Activated CD8-positive, alpha-beta memory T cell treated with anti-CD3 and anti-CD28 coated beads, Interleukin-2, amount 50 U/mL, for 24 hours (primary cell): ENCODE measurements at regions not wholly inside any gene's neighbourhood (a gene's known extent, or its start where the extent isn't known, plus 50 kb on each side); places are given as distances from the start of the nearest gene placed in this dataset.

Source experiments
- DNase-seq: peaks from one replicate; pipeline ENCODE4 v3.0.0-alpha.2; 2020; ENCODE audit errors: extremely low read depth

DNA sequence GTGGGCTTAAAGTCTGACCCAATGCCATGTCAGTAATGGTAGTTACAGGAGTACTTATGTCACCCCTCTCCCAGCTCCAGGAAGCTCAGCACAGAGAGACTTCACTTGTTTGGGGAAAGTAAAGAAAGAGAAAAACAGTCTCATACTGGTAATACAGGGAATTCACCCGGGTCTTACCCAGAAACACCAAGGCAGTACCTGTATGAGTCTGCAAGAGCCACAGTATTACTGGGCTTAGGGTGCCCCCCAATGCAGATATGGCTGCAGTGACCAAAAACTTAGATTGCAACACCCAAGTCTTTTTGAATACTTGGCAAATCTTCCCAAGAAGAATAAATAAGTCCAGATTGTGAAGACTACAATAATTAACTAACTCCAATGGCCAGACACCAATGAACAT lies 622.1 kb downstream of the IGSF11 start:
- no peak for DNase-seq

DNA sequence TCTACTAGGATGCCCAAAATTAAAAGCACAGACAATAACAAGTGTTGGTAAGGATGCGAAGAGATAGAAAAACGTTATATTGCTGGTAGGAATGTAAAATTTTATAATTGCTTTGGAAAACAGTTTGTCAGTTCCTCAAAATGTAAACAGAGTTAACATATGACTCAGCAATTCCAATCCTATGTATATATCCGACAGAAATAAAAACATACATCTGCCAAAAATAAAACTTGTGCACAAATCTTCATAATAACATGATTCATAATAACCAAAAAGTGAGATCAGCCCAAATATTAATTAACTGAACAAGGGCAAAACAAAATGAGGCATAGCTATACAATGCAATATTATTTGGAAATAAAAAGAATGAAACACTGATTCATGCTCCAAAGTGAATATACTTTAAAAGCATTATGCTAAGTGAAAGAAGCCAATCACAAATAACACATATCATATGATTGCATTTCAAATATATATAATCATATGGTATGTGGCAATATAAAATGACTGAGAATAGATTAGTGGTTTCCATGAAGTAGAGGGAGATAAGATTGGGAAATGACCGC lies 609.3 kb downstream of the IGSF11 start:
- DNase-seq = no peak

DNA sequence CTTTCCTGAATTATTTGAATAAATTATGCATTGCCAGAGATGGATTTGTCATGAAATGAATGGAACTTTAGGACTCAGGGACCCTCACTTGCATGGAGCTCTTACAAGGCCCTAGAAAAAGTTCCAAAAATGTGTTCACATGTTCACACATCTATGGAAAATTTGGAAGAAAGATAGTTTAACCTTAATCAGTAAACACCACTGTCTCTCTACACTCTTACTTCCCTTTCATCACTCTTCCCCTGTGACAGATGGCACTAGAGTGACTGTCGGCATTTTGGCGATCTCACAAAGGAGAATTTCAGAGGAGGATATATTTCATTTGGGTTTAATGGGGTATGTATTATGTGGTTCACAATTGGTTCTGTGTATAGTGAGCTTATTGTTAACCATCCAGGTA lies 600.8 kb downstream of the IGSF11 start:
- DNase-seq = no peak

DNA sequence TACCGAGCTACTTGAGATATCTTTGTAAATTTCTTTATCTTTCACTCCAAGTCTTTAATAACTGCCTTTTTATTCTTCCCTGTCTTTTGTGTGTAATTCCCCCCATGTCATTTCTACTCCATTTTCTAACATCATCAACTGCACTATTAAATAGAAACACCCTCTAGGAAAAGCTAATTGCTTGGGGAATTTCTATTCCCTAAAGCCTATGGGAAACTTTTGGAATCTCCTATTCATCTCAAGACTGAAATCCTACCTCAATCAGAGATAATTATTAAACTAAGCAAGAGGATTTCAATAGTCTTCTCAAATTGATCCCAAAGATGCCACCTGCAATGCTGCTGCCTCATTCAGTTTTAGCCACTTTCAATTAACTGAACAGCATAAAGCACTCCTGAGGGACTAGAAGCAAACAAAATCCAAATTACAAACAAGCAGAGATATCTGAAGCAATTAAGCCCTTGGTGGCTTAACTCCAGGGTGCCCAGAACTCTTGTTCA lies 598.7 kb downstream of the IGSF11 start:
- no peak for DNase-seq

DNA sequence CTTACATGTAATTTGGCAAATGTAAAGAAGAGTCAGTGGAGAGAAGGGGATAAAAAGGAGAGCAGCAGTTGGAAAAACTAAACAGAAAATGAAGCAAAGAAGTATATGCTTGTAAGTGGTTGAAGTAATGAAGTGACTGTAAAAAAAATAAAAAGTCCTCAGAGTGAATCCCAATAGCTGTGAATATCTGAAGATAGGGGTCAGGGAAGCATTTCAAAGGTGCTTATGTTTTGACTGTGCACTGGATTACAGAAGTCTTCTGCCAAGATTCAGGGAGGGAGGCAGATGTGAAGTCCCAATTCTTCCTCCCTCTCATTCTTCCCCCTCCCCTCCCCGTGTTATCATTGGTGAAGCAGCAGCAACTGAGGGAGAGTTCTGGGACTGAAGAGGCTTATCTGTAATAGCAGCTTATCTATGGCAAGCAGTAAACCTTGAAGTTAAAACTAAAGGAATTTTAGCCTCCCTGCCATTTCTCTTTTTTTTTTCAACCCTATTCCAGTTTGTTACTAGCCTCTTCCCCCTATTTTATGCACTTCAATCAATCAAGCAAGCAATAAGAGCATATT lies 597.9 kb downstream of the IGSF11 start:
- no peak for DNase-seq

DNA sequence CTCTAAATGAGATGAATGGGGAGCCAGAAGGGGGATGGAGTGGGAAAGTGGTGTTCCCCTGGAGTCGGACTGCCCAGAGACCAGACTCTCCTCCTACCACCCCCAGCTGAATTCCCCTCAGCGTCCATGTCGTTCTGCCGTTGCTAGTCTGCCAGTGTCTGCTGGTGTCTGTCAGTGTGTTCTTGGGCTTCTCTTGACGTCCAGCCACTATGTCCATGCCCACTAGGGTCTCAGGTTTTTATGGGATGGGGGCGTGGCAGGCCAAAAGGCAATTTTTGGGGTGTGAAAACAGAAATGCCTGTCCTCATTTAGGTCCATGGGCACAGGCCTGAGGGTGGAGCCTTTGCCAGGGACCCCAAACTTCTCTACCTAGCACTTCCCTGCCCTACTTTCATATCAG lies 589.6 kb downstream of the IGSF11 start:
- no peak for DNase-seq

DNA sequence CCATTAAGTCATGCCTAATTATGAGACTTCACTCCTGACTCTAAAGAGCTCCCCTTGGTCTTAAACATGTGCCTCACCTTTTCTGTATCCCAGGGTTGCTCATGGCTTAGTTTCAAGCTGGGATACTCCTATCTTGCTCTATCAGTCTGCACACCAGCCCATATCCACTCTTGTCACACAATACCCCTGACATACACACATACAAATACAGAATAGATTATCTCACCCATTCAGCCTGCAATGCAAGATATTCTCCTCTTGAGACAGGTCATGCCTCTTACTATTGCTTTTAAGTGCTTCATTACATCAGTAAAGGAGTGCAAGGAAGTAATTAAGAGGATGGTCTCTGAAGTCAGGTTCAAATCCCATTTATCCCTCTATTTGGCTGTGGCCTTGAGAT lies 587.3 kb downstream of the IGSF11 start:
- no peak for DNase-seq

DNA sequence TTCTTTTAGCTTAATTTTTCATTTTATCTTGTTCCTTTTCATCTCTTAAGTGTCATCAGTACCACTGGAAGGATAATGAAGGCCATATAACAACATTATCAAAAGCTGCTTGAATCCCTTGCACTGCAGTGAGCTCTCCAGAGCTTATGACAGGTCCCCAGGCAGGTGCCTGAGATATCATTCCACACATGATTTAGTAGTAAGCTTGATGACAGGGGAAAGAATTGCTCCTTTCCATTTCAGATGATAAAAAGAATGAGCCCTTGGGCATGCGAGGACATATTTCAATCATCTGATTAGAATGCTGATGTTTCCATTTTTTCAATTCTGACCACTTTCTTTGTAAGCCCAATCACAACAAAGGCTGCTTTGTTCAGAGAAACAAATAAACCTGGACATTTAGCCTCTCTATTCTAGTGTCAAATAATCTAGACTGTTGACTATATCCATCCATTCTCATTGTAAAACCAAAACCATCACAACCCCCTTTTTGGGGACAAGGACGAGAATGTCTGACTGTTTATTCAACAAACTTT lies 567.8 kb downstream of the IGSF11 start:
- no peak for DNase-seq

DNA sequence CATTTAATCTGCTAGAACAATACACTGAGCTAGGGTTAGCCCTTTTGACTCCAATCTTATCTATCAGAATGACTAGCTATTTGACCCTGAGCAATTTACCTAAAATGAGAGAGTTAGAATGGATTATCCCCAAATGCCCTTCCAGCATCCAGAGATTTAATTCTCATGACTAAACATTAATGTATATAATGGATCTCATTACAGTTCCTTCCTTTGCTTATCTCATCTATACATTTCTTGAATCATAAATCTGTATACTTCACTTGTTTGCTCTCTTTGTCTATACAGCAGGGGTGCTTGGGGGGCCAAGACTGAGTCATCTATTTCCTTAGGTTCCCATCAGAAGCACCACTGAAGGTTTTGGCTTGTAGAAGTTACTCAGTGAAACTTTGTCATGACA lies 565.8 kb downstream of the IGSF11 start:
- no peak for DNase-seq

DNA sequence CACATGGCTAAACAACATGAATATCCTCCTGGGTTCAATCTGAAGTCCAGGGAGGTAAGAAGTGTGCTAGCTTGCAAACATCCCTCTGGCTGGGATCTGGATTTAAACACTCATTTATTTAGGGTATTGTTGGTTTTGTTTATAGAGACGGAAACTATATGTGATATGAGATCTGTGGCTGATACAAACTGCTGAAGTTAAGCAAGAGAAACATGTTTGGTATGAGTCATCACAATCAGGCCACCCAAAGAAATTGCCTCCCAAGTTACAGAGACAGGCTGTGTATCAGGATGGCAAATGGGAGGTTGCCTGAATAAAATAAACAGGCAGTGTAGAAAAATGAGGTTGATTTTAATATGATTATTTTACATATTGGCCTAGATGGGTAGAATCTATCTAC lies 562.1 kb downstream of the IGSF11 start:
- DNase-seq = no peak

DNA sequence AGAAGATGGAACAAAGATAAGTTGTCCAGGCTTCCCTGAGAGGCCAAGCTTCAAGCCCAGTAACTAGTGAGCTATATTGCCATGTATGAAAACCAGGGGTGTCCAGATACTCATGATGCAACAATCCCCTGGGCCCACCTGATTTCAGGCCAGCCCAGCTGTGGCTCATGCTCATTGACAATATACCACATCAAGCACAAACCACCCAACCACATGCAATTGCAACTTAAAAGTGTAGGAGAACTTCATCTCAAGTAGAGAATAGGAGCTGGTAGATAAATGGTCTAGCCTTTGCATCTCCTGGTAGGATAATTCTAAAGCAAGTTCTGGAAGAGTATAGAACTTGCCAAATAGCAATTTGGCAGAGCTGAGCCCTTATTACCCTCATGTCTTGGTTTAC lies 561.3 kb downstream of the IGSF11 start:
- DNase-seq = no peak

DNA sequence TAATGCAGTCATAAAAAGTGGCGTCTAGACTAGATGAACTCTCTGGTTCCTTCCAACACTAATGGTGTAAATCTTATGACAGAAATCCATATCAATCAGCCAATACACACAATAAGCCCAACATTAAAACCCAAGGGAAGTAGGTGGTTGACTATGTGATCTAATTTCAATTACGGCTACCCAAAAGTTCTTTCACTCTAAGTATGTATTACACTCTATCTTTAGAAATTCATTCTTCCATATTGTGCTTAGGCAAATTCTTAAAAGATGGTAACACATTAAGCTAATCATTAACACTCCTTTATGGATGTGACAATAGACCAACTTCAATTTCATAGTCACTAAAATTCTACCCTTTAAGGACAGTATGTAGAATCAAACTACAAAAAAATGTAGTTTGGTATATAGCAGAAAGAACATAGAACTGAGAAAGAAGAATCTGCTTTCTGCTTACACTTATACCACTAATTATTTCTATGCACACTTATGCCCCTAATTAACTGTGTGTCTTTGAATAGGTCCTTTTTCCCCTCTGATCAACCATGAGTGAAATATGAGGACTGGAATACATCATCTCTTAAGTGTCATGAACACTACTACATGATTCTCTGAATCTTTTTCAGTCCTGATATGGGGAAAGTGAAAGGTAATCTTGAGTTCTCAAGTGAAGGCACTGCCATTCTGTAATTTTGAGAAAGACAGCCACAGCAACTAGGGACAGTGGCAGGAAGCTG lies 557.6 kb downstream of the IGSF11 start:
- no peak for DNase-seq

DNA sequence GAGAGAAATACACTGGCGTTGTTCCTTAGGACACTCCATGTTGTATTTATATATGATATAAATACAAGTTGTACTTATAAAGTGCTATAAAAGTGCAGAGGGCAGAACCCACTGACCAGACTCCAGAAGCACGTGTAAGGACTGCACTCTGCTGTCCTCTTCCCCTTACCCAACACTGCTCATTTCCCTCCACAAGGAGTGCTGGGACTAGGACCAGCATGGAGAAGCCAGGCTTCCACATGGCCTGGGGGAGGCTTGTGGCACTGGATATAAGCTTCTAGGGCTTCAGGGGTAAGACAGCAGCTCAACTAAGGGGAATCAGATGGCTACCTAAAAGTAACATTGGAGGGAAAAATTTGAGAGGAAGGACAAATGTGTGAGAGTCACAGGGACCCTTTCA lies 556.9 kb downstream of the IGSF11 start:
- DNase-seq = no peak

DNA sequence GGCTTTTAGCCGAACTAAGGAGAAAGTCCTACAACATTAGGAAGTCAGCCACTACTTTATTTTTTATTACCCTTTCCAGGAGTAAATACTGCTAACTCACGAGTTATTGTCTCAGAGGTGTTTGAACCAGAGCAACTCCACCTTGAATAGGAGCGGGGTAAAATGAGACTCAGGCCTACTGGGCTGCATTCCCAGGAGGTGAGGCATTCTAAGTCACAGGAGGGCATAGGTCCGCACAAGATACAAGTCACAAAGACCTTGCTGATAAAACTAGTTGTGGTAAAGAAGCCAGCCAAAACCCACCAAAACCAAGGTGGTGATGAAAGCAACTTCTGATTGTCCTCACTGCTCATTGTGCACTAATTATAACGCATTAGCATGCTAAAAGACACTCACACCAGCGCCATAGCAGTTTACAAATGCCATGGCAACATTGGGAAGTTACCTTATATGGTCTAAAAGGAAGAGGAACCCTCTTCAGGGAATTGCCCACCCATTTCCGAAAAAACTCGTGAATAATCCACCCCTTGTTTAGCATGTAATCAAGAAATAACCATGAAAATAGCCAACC lies 555.9 kb downstream of the IGSF11 start:
- DNase-seq = no peak

DNA sequence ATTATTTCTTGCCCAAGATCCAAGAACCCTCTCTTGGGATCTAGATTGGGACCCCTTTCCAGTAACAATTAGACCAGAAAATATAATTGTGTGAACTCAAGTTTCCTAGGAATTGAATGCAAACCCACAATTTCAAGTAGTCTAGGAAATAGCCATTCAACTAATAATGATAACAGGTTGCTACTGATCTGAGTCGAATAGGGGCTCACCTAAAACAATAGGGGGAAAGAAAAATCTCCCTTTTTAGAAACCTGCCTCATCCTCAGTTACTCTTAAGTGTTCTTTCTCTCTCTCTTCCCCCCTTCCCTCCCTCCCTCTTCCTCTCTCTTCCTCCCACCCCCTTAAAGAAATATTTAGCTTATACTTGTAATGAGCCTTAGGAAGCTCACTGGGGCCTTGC lies 555.3 kb downstream of the IGSF11 start:
- DNase-seq = no peak

DNA sequence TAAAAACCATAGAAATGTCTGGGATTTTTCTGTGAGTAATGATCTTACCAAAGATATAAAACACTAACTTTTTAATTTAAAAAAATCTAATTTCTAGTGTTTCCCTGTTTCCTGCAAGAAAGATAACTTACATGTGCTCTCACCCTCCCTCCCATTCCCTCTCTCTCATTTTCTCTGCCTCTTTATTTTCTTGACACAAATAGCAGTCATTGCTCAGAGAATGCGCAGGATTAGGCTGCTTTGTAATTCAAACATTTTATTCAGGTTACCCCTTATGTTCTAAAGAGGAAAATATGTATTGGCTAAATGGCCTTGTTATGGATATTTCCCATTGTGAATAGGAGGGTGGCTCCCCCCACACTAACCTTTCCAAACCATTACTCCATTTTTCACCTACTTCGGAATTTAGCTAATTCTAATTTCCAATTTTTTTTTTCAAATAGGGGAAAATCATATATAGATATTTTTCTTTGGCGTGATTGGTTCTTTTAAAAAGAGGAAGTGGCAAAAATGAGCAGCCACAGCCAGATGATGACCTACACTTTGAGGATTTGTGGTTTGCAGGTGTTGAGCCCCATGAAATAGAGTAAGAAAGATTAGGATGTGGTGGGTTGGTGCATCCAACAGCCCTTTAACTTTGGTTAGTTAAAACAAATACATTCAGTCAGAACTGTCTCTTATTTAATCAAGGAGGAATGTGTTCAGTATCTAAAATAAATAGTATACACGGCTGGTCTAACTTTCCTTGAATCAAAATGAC lies 554.4 kb downstream of the IGSF11 start:
- DNase-seq = no peak

DNA sequence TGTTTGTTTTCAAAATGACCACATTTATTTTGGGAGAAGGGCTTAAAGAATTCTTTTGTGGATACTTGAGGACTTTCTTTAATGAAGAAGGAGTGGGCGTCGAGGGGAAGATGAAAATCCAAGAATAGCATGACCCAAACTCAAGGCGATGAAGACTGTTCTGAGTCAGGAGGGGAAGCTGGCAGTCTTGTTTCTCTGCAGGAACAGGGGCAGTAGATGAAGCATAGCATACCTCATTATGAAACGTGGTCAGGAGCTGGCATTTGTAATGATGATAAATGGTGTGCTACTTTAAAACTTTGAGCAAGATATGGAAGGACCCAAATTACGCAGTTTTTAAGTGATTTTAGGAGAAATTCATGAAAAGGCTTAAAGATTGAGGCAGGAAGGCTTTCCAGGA lies 549.0 kb downstream of the IGSF11 start:
- DNase-seq = no peak

DNA sequence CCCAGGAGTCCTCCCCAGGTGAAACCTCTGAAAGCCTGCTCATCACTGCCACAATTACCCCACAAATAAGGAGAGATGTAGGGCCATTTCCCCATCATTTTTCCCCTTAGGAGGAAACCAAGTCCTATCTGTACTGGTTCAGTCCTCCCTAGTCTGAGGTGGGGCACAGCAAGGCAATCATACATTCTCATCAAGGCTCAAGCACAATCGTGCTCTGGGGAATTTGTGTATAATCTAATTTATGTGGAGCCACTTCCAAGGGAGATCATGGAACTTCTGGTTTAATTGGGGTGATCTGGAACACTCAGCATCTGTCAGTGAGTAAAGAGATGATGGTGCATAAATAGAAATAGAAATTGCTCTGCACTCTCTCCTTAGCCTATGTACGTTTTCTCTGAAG lies 546.9 kb downstream of the IGSF11 start:
- no peak for DNase-seq

DNA sequence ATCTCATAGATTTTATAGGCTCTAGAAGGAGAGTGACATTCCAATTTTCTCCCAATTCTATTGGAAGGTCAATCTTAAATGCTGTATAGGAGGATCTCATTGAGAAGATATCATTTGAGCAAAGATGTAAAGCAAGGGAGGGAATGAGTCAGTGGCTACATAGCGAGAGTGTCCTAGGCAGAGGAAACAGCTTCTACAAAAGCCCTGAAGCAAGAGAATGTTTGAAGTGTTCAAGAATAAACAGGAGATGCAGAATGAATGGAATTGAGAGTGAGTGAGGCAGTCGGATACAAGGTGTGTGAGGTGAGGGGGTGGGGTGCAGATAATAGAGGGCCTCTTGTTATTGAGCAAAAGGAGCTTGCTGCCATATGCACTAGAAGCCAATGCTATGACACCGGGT lies 545.9 kb downstream of the IGSF11 start:
- DNase-seq = no peak

DNA sequence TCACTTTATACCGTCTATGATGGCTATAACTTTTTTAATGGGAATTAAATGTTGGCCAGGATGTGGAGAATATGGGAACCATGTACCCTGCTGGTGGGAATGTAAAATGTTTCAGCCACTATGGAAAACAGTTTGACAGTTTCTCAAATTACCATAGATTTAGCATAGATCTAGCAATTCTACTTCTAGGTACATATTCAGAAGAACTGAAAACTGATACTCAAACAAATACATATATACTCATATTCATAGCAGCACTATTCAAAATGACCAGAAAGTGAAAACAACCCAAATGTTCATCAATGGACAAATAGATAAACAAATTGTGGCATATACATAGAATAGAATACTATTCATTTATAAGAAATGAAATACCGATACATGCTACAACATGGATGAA lies 539.4 kb downstream of the IGSF11 start:
- DNase-seq = no peak

DNA sequence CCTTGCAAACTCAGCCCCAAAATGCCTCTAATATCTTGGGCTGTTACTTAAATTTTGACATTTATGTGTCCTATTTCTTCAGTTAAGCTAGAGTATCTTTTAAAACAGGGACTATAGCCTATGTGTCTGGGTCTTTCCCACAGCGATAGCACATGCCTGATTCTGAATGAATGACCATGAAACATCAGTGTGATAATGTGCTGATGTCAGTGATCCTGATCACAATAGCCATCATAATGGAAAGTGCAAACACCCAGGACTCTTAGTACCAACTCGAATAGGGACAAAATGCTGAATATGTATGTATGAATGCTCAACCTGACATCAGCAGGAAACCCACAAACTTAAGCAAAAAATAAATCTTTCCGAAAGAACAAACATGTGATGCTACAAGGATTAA lies 537.4 kb downstream of the IGSF11 start:
- no peak for DNase-seq

DNA sequence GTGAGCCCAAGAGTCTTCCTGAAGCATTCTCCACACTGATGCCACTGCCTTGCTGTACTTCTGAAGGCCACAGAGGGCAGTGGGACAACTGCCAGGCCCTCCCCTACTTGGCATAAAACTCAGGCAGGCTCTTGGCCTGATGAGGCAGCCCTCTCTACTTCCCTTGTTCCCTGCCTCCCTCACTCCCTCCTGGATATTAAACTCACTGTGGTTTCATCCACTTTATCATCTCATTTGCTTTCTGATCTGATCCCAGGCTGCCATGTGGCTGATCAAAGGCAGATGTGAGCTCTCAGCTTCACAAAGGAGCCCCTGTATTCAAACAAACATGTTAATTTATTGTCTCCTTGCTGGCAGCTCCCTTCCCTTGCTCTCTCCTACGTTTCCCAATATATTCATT lies 533.5 kb downstream of the IGSF11 start:
- no peak for DNase-seq
